Left lung (tissue), 4 donors: ENCODE measurements at regions not wholly inside any gene's neighbourhood (a gene's known extent, or its start where the extent isn't known, plus 50 kb on each side); places are given as distances from the start of the nearest gene placed in this dataset.
A peak's percentile ranks its signal among the peaks of the same experiment; 100 is the strongest.

Experiments used
- ATAC-seq: fragments of 200-7000 bp; cut with Tn5 transposase; one replicate; pipeline ENCODE4 v1.9.1; 2020; ENCODE audit warnings: moderate library complexity
- DNase-seq, 4 donors: peaks; one replicate each; pipeline ENCODE4 v3.0.0-alpha.2; 2013 to 2020
- H3K27ac ChIP-seq, 2 donors: fragments of 200-600 bp; sonication (generic) in 1 of 2; one replicate each; pipeline versions ENCODE4 v1.5.0 to v1.8.0; 2020 to 2021
- H3K27me3 ChIP-seq, 2 donors: fragments of 200-600 bp; sonication (generic) in 1 of 2; one replicate each; pipeline versions ENCODE4 v1.5.0 to v1.8.0; 2020 to 2021
- H3K36me3 ChIP-seq, 2 donors: fragments of 200-600 bp; sonication (generic) in 1 of 2; one replicate each; pipeline versions ENCODE4 v1.5.0 to v1.8.0; 2020 to 2021
- H3K4me1 ChIP-seq, 2 donors: fragments of 200-600 bp; one replicate each; pipeline ENCODE4 v1.8.0; 2021
- H3K4me3 ChIP-seq, 2 donors: fragments of 200-600 bp; sonication (generic) in 1 of 2; one replicate each; pipeline versions ENCODE4 v1.5.0 to v1.8.0; 2020 to 2021; ENCODE audit warnings: mild to moderate bottlenecking in 1 of 2
- H3K9me3 ChIP-seq, 2 donors: fragments of 200-600 bp; sonication (generic) in 1 of 2; one replicate each; pipeline versions ENCODE4 v1.5.0 to v1.8.0; 2020 to 2021
- intact Hi-C, 2 donors: fragments of 100-400 bp; cut with DNase I; formaldehyde crosslinking; loops; one replicate each; pipeline versions ENCODE4 v1.11.2 to v1.14.2; 2022
- TF ChIP-seq, protein P1 (sequence below), 2 donors: fragments of 200-600 bp; sonication (generic) in 1 of 2; IDR thresholded peaks; one replicate each; pipeline versions ENCODE4 v1.5.0 to v1.8.0; 2021; ENCODE audit warnings: antibody characterized with exemption in 2 of 2
- donor health status: DM: no; HTN: yes; CAD: no.
- donor health status: DM: no; HTN: no; CAD: no.

DNA sequence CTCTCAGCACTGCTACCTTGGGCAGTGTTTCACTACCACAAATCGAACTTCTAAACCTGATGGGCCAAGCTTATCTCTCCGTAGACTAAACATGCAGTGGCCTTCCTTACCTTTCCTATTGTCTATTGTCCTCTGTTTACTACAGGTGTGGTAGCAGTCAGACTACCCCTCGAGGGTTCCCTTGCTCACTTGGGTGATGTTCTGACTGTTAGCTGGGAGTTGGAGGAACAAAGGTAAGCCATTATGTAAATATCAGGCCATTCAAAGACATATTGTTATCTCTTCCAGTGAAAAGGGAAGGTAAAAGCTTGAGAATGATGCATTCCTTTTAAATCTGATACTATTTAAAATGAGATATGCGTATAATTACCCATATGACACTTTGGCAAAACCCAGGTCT lies 828.3 kb upstream of the EEF2KMT start:
- Histone ChIP-seq H3K4me3 (no peak overlapping the region), H3K27me3 (peaks cover 0 to 3% of the 10 kb centered on the region in 2 donors), H3K27ac (no peak overlapping the region), H3K9me3 (no peaks in the 10 kb centered on the region), H3K4me1 (no peaks in the 10 kb centered on the region), H3K36me3 (no peaks in the 10 kb centered on the region)
- intact Hi-C loops, result no loop called here
- no peak for ATAC-seq
- TF ChIP-seq, protein P1, sequence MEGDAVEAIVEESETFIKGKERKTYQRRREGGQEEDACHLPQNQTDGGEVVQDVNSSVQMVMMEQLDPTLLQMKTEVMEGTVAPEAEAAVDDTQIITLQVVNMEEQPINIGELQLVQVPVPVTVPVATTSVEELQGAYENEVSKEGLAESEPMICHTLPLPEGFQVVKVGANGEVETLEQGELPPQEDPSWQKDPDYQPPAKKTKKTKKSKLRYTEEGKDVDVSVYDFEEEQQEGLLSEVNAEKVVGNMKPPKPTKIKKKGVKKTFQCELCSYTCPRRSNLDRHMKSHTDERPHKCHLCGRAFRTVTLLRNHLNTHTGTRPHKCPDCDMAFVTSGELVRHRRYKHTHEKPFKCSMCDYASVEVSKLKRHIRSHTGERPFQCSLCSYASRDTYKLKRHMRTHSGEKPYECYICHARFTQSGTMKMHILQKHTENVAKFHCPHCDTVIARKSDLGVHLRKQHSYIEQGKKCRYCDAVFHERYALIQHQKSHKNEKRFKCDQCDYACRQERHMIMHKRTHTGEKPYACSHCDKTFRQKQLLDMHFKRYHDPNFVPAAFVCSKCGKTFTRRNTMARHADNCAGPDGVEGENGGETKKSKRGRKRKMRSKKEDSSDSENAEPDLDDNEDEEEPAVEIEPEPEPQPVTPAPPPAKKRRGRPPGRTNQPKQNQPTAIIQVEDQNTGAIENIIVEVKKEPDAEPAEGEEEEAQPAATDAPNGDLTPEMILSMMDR (IDR thresholded peaks at IDR 0.05), result no peak
- DNase-seq, result no peak

DNA sequence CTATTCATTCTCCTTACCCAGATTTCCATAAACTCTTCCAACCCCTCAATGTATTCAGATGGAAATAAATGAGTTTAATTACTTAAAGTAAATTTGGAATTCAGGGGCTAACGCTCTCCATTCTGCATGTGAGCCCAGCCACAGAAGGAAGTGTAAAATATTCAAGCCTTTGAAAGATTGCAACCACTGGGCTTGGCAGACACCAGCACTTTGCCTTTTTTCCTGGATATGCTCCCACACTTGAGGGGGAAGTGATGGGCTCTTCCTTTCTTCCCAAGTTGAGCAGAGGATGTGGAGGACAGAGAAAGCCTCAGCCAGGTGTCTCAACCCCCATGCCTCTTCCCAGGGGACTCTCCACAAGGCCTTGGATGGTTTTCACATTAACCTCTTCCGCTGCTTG lies 825.1 kb upstream of the EEF2KMT start:
- no peak overlapping the region for H3K4me3 ChIP-seq
- TF ChIP-seq, protein P1 (IDR thresholded peaks at IDR 0.05), result no peak
- intact Hi-C loops, result no loop called here
- no peaks in the 10 kb centered on the region for H3K4me1 ChIP-seq
- DNase-seq, result no peak
- no peaks in the 10 kb centered on the region for H3K9me3 ChIP-seq
- H3K27ac ChIP-seq, result no peak overlapping the region
- ATAC-seq, result no peak
- no peaks in the 10 kb centered on the region for H3K36me3 ChIP-seq
- peaks cover 0 to 2% of the 10 kb centered on the region in 2 donors for H3K27me3 ChIP-seq

DNA sequence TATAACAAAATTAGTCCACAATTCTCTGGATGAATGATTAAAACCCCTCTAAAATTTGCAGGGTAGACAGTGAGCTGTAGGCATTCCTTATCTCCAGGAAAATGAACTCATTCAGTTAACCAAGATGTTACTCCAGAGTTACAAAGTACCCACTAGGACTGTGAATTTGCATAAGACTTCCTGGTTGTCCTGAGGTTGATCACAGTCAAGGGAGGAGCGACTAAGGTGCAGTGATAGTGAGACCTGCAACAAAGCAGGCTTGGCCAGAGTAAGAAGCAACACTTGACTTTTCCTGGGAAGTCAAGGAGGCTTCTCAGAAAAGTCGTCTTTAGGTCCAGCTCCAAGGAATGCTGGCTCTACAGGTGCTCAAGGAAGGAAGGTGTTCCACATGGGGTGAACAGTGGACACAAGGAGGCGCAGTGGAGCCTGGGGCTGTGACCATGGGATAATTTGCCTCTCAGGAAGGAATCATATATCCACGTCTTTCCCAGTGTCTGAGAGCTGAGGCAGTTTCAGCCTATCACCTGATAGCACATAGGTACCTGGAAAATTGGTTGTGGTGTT lies 821.1 kb upstream of the EEF2KMT start:
- Histone ChIP-seq H3K27ac (no peak overlapping the region), H3K4me1 (no peaks in the 10 kb centered on the region), H3K4me3 (no peak overlapping the region), H3K27me3 (peaks cover 0 to 18% of the 10 kb centered on the region in 2 donors), H3K36me3 (no peaks in the 10 kb centered on the region), H3K9me3 (peaks cover 0 to 6% of the 10 kb centered on the region in 2 donors)
- intact Hi-C loops, result no loop called here
- peak; percentile 47 for ATAC-seq
- TF ChIP-seq, protein P1 (IDR thresholded peaks at IDR 0.05), result no peak
- no peak for DNase-seq

DNA sequence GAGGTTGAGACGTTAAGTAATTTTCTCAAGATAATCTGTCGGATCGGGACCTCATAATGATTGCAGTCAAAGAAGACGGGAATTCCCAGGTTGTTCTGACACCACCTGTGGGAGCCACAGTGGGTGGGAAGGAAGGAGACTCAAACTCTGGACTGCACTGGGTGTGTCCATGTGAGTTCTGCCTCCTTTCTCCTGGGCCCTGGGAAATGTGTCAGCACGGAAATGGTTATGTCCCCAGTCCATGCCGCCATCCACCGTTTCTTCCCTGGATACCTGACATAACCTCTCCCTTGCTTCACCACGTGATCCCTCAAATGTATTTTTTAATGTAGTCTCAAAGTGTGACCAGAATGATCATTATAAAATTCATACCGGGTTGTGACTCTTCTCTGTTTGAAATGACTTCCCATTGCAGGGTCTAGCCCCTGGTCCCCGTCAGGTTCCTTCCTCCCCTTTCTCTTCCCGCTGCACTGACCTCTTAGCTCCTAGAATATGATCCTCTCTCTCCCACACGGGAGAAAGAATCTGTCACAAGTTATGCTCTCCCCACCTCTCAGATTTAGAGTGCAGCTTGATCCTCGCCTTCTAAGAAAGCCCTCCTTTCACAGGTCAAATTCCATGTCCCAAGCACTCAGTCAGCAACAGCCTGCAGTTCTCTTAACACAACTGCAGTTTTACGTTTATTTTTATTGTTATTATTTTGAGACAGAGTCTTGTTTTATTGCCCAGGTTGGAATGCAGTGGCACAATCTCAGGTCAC lies 820.0 kb upstream of the EEF2KMT start:
- ATAC-seq (no peak), DNase-seq (no peak)
- TF ChIP-seq, protein P1 (IDR thresholded peaks at IDR 0.05), result no peak
- Histone ChIP-seq H3K9me3 (peaks cover 0 to 9% of the 10 kb centered on the region in 2 donors), H3K27ac (no peak overlapping the region), H3K4me3 (no peak overlapping the region), H3K27me3 (peaks cover 0 to 18% of the 10 kb centered on the region in 2 donors), H3K36me3 (no peaks in the 10 kb centered on the region), H3K4me1 (no peaks in the 10 kb centered on the region)
- intact Hi-C loops, result no loop called here

DNA sequence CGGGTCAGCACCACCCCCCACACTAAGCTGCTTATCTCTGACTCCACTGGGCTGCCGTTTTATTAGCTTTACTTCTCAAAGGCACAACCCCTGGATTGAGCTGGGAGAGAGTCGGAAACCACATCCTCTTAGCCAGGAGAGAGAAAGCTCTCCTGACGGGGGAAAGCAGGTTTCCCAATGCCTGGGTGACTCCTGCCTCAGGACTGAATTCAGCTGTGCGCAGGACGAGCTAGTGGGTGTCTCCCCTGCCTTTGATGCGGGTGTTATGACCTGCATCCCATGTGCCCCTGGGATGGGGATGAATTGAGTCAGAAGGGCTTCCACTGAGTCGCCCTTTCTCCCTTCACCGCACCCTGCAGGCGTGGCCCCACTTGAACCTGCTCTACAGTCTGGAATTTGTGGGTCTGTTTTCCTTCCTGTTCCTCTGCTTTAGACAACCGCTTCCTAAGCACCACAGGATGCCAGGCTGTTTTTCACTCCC lies 819.2 kb upstream of the EEF2KMT start:
- H3K9me3 ChIP-seq, result peaks cover 0 to 9% of the 10 kb centered on the region in 2 donors
- DNase-seq (peak in 1 of 4 donors; percentile 5), ATAC-seq (peak; percentile 44)
- no peaks in the 10 kb centered on the region for H3K36me3 ChIP-seq
- TF ChIP-seq, protein P1 (IDR thresholded peaks at IDR 0.05), result no peak
- no peak overlapping the region for H3K27ac ChIP-seq
- intact Hi-C loops, result no loop called here
- no peak overlapping the region for H3K4me3 ChIP-seq
- H3K4me1 ChIP-seq, result no peaks in the 10 kb centered on the region
- peaks cover 0 to 18% of the 10 kb centered on the region in 2 donors for H3K27me3 ChIP-seq
